AG04449 (cell line): ENCODE measurements at regions not wholly inside any gene's neighbourhood (a gene's known extent, or its start where the extent isn't known, plus 50 kb on each side); places are given as distances from the start of the nearest gene placed in this dataset.

ENCODE experiments used
- CTCF ChIA-PET: fragments of 350-600 bp; formaldehyde crosslinking; extraction: SDS; loops from one replicate; lab custom pipeline; 2021; ENCODE audit warnings: antibody characterized with exemption; lab: Yijun Ruan, JAX
- POLR2A ChIA-PET: fragments of 400-600, 350-600 bp; formaldehyde crosslinking; extraction: SDS; loops from one replicate; lab custom pipeline; 2020; ENCODE audit warnings: antibody characterized with exemption, inconsistent platforms; lab: Yijun Ruan, JAX
- DNase-seq: peaks from one replicate; pipeline ENCODE4 v3.0.0-alpha.2; 2010; ENCODE audit warnings: low read depth, low spot score
- H3K4me3 ChIP-seq: 2 replicates; pipeline ENCODE4 v1.5.1; 2011; ENCODE audit warnings: low read depth, mild to moderate bottlenecking, control low read depth, low read length
- CTCF ChIP-seq: IDR thresholded peaks from one replicate; pipeline ENCODE4 v1.5.1; 2011; ENCODE audit warnings: mild to moderate bottlenecking, moderate library complexity, low read length, control low read depth, inconsistent platforms; ENCODE audit not compliant: insufficient read depth; ENCODE audit errors: missing control alignments

- no peak for DNase-seq
- H3K4me3 ChIP-seq, result no peak overlapping the region
- TF ChIP-seq CTCF, result no peak
- CTCF ChIA-PET, result no interaction called here
- POLR2A ChIA-PET, result no interaction called here
Observed at GRCh38 chr12:111254106-111254505, 114.8 kb downstream of the PHETA1 start.

GRCh38 chr12:111253213-111253612, 115.7 kb downstream of the PHETA1 start:
- no peak for TF ChIP-seq CTCF
- no peak for DNase-seq
- ChIA-PET POLR2A (no interaction called here), CTCF (no interaction called here)
- no peak overlapping the region for H3K4me3 ChIP-seq

- DNase-seq, result no peak
- no peak for TF ChIP-seq CTCF
- ChIA-PET POLR2A (no interaction called here), CTCF (no interaction called here)
- H3K4me3 ChIP-seq, result no peak overlapping the region
Observed at GRCh38 chr12:111251787-111252186, 117.1 kb downstream of the PHETA1 start.

- no peak for DNase-seq
- TF ChIP-seq CTCF, result no peak
- POLR2A ChIA-PET, result no interaction called here
- CTCF ChIA-PET, result no interaction called here
- H3K4me3 ChIP-seq, result no peak overlapping the region
Observed at GRCh38 chr12:111251058-111251730, 117.7 kb downstream of the PHETA1 start.

- DNase-seq, result no peak
- TF ChIP-seq CTCF, result no peak
- ChIA-PET POLR2A (no interaction called here), CTCF (no interaction called here)
- H3K4me3 ChIP-seq, result no peak overlapping the region
Observed at GRCh38 chr12:111250251-111250881, 118.5 kb downstream of the PHETA1 start.

GRCh38 chr12:111249757-111250156, 119.1 kb downstream of the PHETA1 start:
- no peak for DNase-seq
- no peak for TF ChIP-seq CTCF
- ChIA-PET CTCF (no interaction called here), POLR2A (no interaction called here)
- H3K4me3 ChIP-seq, result no peak overlapping the region
